Adrenal gland (tissue), 5 donors: ENCODE measurements at regions not wholly inside any gene's neighbourhood (a gene's known extent, or its start where the extent isn't known, plus 50 kb on each side); places are given as distances from the start of the nearest gene placed in this dataset.

Source experiments
- CTCF ChIP-seq, 6 experiments: fragments of 450-650 bp in 4 of 6; fragments of 200-600 bp in 2 of 6; sonication (generic) in 1 of 6; IDR thresholded peaks; 1 replicate in 5 of 6; 2 replicates in 1 of 6; pipeline versions ENCODE4 v1.5.1 to v1.8.0; 2016 to 2021; ENCODE audit warnings: antibody characterized with exemption in 6 of 6, mild to moderate bottlenecking in 2 of 6, moderate library complexity in 1 of 6
- POLR2A ChIP-seq, 2 donors: fragments of 450-650 bp; IDR thresholded peaks; one replicate each; pipeline ENCODE4 v1.6.1; 2017; ENCODE audit warnings: antibody characterized with exemption in 2 of 2, mild to moderate bottlenecking in 2 of 2, moderate library complexity in 1 of 2
- donor health status: DM: no; HTN: no; CAD: no.

GRCh38 chrX:39805825-39806224, 291.9 kb downstream of the BCOR start:
- TF ChIP-seq CTCF (IDR thresholded peaks at IDR 0.05) (no peak), POLR2A (IDR thresholded peaks at IDR 0.05) (no peak)
